ENCODE measurements at regions not wholly inside any gene's neighbourhood (a gene's known extent, or its start where the extent isn't known, plus 50 kb on each side); places are given as distances from the start of the nearest gene placed in this dataset.

DNA sequence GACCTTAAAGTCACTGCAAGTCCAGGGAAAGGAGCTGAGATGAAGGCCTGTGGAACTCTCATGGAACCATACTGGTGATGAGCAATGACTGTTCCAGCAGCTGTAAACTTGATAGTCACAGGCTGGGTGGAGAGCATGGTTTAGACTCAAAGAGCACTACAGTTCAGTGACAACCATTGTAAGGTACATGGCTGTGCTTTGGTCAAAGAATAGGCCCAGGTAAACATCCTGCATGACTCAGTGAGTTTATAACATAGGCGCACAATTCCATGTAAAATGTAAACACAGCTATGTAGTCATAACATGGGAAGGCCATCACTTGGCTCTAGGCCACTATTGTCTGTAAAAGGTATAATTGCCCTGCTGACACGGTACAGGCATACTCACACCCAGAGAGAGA, 119.3 kb upstream of the FSCB start:
- POLR2A ChIA-PET: no interaction called here
- TF ChIP-seq, protein P1, sequence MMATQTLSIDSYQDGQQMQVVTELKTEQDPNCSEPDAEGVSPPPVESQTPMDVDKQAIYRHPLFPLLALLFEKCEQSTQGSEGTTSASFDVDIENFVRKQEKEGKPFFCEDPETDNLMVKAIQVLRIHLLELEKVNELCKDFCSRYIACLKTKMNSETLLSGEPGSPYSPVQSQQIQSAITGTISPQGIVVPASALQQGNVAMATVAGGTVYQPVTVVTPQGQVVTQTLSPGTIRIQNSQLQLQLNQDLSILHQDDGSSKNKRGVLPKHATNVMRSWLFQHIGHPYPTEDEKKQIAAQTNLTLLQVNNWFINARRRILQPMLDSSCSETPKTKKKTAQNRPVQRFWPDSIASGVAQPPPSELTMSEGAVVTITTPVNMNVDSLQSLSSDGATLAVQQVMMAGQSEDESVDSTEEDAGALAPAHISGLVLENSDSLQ (IDR thresholded peaks at IDR 0.05): no peak
- TF ChIP-seq ZNF384 (IDR thresholded peaks at IDR 0.05) (no peak), FOXA1 (IDR thresholded peaks at IDR 0.05) (no peak), BHLHE40 (IDR thresholded peaks at IDR 0.05; ENCODE audit: borderline replicate concordance) (no peak), HDGF (IDR thresholded peaks at IDR 0.05; ENCODE audit: borderline replicate concordance) (no peak), ARNT (IDR thresholded peaks at IDR 0.05) (no peak), FOXK2 (IDR thresholded peaks at IDR 0.05) (no peak), L3MBTL2 (conservative IDR thresholded peaks at IDR 0.05) (no peak), LEF1 (IDR thresholded peaks at IDR 0.05; ENCODE audit: borderline replicate concordance) (no peak), NFRKB (IDR thresholded peaks at IDR 0.05) (no peak), CTBP1 (IDR thresholded peaks at IDR 0.05; ENCODE audit: borderline replicate concordance) (no peak), TARDBP (IDR thresholded peaks at IDR 0.05) (no peak), SP1 (IDR thresholded peaks at IDR 0.05) (no peak), SUZ12 (IDR thresholded peaks at IDR 0.05) (no peak), ELF4 (IDR thresholded peaks at IDR 0.05) (no peak), FOXM1 (IDR thresholded peaks at IDR 0.05; ENCODE audit: borderline replicate concordance) (no peak)
- CTCF ChIA-PET: no interaction called here
- DNase-seq (ENCODE audit: extremely low spot score): no peak

GRCh38 chr14:44625098-44625497, 118.0 kb upstream of the FSCB start:
- ChIA-PET POLR2A (no interaction called here), CTCF (no interaction called here)
- no peak for DNase-seq (ENCODE audit: extremely low spot score)
- TF ChIP-seq HDGF (IDR thresholded peaks at IDR 0.05; ENCODE audit: borderline replicate concordance) (no peak), TARDBP (IDR thresholded peaks at IDR 0.05) (no peak), ELF4 (IDR thresholded peaks at IDR 0.05) (no peak), FOXA1 (IDR thresholded peaks at IDR 0.05) (no peak), SP1 (IDR thresholded peaks at IDR 0.05) (no peak), LEF1 (IDR thresholded peaks at IDR 0.05; ENCODE audit: borderline replicate concordance) (no peak), ARNT (IDR thresholded peaks at IDR 0.05) (no peak), FOXK2 (IDR thresholded peaks at IDR 0.05) (no peak), CTBP1 (IDR thresholded peaks at IDR 0.05; ENCODE audit: borderline replicate concordance) (no peak), L3MBTL2 (conservative IDR thresholded peaks at IDR 0.05) (no peak), FOXM1 (IDR thresholded peaks at IDR 0.05; ENCODE audit: borderline replicate concordance) (no peak), BHLHE40 (IDR thresholded peaks at IDR 0.05; ENCODE audit: borderline replicate concordance) (no peak), NFRKB (IDR thresholded peaks at IDR 0.05) (no peak), SUZ12 (IDR thresholded peaks at IDR 0.05) (no peak), ZNF384 (IDR thresholded peaks at IDR 0.05) (no peak)
- TF ChIP-seq, protein P1 (IDR thresholded peaks at IDR 0.05): no peak

DNA sequence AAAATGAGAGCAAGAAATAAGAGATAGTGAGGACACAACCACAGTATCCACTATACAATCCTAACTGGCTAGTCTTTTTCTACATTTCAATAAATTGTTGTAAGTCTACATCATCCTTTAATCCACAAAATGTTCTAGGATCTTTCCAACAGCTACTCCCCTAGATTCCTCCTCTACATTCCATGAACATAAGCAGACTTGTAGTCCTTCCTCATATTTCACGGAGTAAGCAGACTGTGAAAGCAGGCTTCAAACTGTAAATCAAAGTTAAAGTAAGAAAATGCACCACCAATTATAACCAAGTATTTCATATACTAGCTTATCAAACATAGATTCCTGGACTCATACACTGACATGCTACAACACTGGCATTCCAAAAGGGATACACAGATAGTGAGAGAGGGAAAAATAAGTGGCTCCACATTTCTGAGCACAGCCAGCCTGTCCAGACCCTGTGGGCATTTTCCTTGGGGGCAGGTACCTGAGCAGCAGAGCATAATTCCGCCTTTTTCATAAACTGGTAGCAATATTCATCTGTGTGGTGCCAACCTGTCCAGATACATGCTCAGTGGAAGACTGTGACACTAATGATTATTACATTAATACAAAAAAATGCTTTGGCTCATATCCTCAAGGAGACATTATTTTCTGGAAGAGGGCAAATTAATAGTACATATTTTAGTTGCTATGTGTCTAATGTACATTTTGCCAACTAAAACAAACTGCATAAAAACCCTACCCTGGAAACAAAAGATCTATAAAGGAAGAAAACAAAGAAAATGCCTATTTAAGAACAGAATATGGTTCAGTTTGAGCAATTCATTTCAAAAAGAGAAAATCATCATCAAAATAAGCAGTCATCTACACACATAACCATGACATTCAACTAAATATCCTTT, 113.3 kb upstream of the FSCB start:
- no peak for DNase-seq (ENCODE audit: extremely low spot score)
- TF ChIP-seq FOXM1 (IDR thresholded peaks at IDR 0.05; ENCODE audit: borderline replicate concordance) (no peak), TARDBP (IDR thresholded peaks at IDR 0.05) (no peak), ARNT (IDR thresholded peaks at IDR 0.05) (no peak), SUZ12 (IDR thresholded peaks at IDR 0.05) (no peak), NFRKB (IDR thresholded peaks at IDR 0.05) (no peak), FOXA1 (IDR thresholded peaks at IDR 0.05) (no peak), CTBP1 (IDR thresholded peaks at IDR 0.05; ENCODE audit: borderline replicate concordance) (no peak), ZNF384 (IDR thresholded peaks at IDR 0.05) (no peak), BHLHE40 (IDR thresholded peaks at IDR 0.05; ENCODE audit: borderline replicate concordance) (no peak), ELF4 (IDR thresholded peaks at IDR 0.05) (no peak), LEF1 (IDR thresholded peaks at IDR 0.05; ENCODE audit: borderline replicate concordance) (no peak), FOXK2 (IDR thresholded peaks at IDR 0.05) (no peak), L3MBTL2 (conservative IDR thresholded peaks at IDR 0.05) (no peak), SP1 (IDR thresholded peaks at IDR 0.05) (no peak), HDGF (IDR thresholded peaks at IDR 0.05; ENCODE audit: borderline replicate concordance) (no peak)
- TF ChIP-seq, protein P1 (IDR thresholded peaks at IDR 0.05): no peak
- ChIA-PET CTCF (no interaction called here), POLR2A (no interaction called here)

DNA sequence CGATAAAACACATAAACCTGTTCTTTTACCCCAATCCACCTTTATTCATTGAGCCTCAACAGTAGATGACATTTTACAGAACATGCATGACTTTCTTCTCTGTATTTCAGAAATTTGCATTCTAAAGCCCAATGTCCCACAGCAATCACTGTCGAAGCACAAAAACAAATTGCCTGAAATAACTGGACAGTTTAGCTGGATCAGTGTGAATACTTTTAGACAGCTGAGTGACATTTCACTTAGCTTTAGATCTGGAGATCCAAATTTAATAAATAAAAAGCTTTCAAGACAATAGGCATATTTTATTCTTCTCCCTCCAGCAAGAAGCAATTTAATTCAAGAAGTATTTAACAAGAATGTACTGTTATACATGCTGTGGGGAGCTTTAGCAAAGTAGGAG, 109.1 kb upstream of the FSCB start:
- TF ChIP-seq FOXA1 (IDR thresholded peaks at IDR 0.05) (no peak), LEF1 (IDR thresholded peaks at IDR 0.05; ENCODE audit: borderline replicate concordance) (no peak), BHLHE40 (IDR thresholded peaks at IDR 0.05; ENCODE audit: borderline replicate concordance) (no peak)
- CTCF ChIA-PET: no interaction called here
- POLR2A ChIA-PET: no interaction called here

GRCh38 chr14:44613061-44613712, 106.1 kb upstream of the FSCB start:
- CTCF ChIA-PET: interaction anchor here (0.6 to 0.7 kb wide), 2 partner anchors 8 to 170 kb away, joined by 3 to 4 read pairs; no protein-coding TSS in a partner anchor
- TF ChIP-seq ZNF384 (IDR thresholded peaks at IDR 0.05): no peak
- TF ChIP-seq L3MBTL2 (conservative IDR thresholded peaks at IDR 0.05): no peak
- TF ChIP-seq CTBP1 (IDR thresholded peaks at IDR 0.05; ENCODE audit: borderline replicate concordance): no peak
- TF ChIP-seq LEF1 (IDR thresholded peaks at IDR 0.05; ENCODE audit: borderline replicate concordance): no peak
- no peak for TF ChIP-seq FOXM1 (IDR thresholded peaks at IDR 0.05; ENCODE audit: borderline replicate concordance)
- TF ChIP-seq FOXK2 (IDR thresholded peaks at IDR 0.05): no peak
- TF ChIP-seq ARNT (IDR thresholded peaks at IDR 0.05): no peak
- TF ChIP-seq HDGF (IDR thresholded peaks at IDR 0.05; ENCODE audit: borderline replicate concordance): no peak
- no peak for TF ChIP-seq BHLHE40 (IDR thresholded peaks at IDR 0.05; ENCODE audit: borderline replicate concordance)
- no peak for TF ChIP-seq NFRKB (IDR thresholded peaks at IDR 0.05)
- TF ChIP-seq, protein P1 (IDR thresholded peaks at IDR 0.05): no peak
- TF ChIP-seq ELF4 (IDR thresholded peaks at IDR 0.05): no peak
- no peak for TF ChIP-seq SUZ12 (IDR thresholded peaks at IDR 0.05)
- no peak for TF ChIP-seq FOXA1 (IDR thresholded peaks at IDR 0.05)
- TF ChIP-seq TARDBP (IDR thresholded peaks at IDR 0.05): no peak
- no peak for TF ChIP-seq SP1 (IDR thresholded peaks at IDR 0.05)
- POLR2A ChIA-PET: no interaction called here
- DNase-seq (ENCODE audit: extremely low spot score): no peak

More for the DNA sequence above, 109.1 kb upstream of the FSCB start:
- no peak for DNase-seq (ENCODE audit: extremely low spot score)

Data from HEK293T (cell line).